Vagina (tissue), 2 donors: ENCODE measurements at regions not wholly inside any gene's neighbourhood (a gene's known extent, or its start where the extent isn't known, plus 50 kb on each side); places are given as distances from the start of the nearest gene placed in this dataset.

Experiments used
- CTCF ChIP-seq, 3 experiments: fragments of 450-650 bp in 2 of 3; fragments of 200-600 bp in 1 of 3; sonication (generic) in 1 of 3; IDR thresholded peaks; one replicate each; pipeline ENCODE4 v1.5.1; 2017 to 2019; ENCODE audit warnings: antibody characterized with exemption in 3 of 3, mild to moderate bottlenecking in 2 of 3, moderate library complexity in 2 of 3
- POLR2A ChIP-seq, 2 donors: fragments of 450-650 bp; IDR thresholded peaks; one replicate each; pipeline ENCODE4 v1.6.1; 2017; ENCODE audit warnings: antibody characterized with exemption in 2 of 2, mild to moderate bottlenecking in 2 of 2, moderate library complexity in 2 of 2
- POLR2AphosphoS5 ChIP-seq, 2 donors: sonication (generic); formaldehyde crosslinking; IDR thresholded peaks; one replicate each; pipeline ENCODE4 v1.9.0; 2017; ENCODE audit warnings: antibody characterized with exemption in 2 of 2, mild to moderate bottlenecking in 2 of 2, low read depth in 1 of 2; ENCODE audit not compliant: insufficient read depth in 1 of 2

- TF ChIP-seq CTCF (IDR thresholded peaks at IDR 0.05) (no peak), POLR2AphosphoS5 (IDR thresholded peaks at IDR 0.05; ENCODE audit: insufficient read depth in 1 of 2, low read depth in 1 of 2) (no peak), POLR2A (IDR thresholded peaks at IDR 0.05) (no peak)
Measured at GRCh38 chr20:60246751-60247150, 288.5 kb downstream of the CDH26 start.
